Omental fat pad (tissue), 3 donors: ENCODE measurements at regions not wholly inside any gene's neighbourhood (a gene's known extent, or its start where the extent isn't known, plus 50 kb on each side); places are given as distances from the start of the nearest gene placed in this dataset.

Experiments used
- ATAC-seq: fragments of 150-250 bp; one replicate; pipeline ENCODE4 v1.9.1; 2016; ENCODE audit warnings: mild to moderate bottlenecking, moderate library complexity; ENCODE audit not compliant: low FRiP score
- DNase-seq: peaks from one replicate; pipeline ENCODE4 v3.0.0-alpha.2; 2019; ENCODE audit warnings: low spot score
- CTCF ChIP-seq, 3 donors: fragments of 450-650 bp; IDR thresholded peaks; one replicate each; pipeline ENCODE4 v1.5.1; 2016 to 2017; ENCODE audit warnings: antibody characterized with exemption in 3 of 3, mild to moderate bottlenecking in 3 of 3, moderate library complexity in 2 of 3

- no peak for TF ChIP-seq CTCF (IDR thresholded peaks at IDR 0.05)
- ATAC-seq = no peak
- DNase-seq = no peak
Observed at GRCh38 chr4:24440765-24441164, 143.6 kb downstream of the DHX15 start.

GRCh38 chr4:24434241-24434640 is 150.1 kb downstream of the DHX15 start:
- no peak for TF ChIP-seq CTCF (IDR thresholded peaks at IDR 0.05)
- DNase-seq (no peak), ATAC-seq (no peak)

- ATAC-seq (no peak), DNase-seq (no peak)
- TF ChIP-seq CTCF (IDR thresholded peaks at IDR 0.05) = no peak
Observed at GRCh38 chr4:24433515-24434214, 150.7 kb downstream of the DHX15 start.

- DNase-seq (no peak), ATAC-seq (no peak)
- no peak for TF ChIP-seq CTCF (IDR thresholded peaks at IDR 0.05)
Observed at GRCh38 chr4:24428850-24429249, 155.5 kb downstream of the DHX15 start.

GRCh38 chr4:24426557-24426956 is 157.8 kb downstream of the DHX15 start:
- no peak for DNase-seq
- no peak for TF ChIP-seq CTCF (IDR thresholded peaks at IDR 0.05)
- ATAC-seq = no peak

- DNase-seq (no peak), ATAC-seq (no peak)
- no peak for TF ChIP-seq CTCF (IDR thresholded peaks at IDR 0.05)
Observed at GRCh38 chr4:24425863-24426262, 158.5 kb downstream of the DHX15 start.

- ATAC-seq = no peak
- no peak for DNase-seq
- TF ChIP-seq CTCF (IDR thresholded peaks at IDR 0.05) = no peak
Observed at GRCh38 chr4:24423670-24424069, 160.7 kb downstream of the DHX15 start.
